ENCODE measurements at regions not wholly inside any gene's neighbourhood (a gene's known extent, or its start where the extent isn't known, plus 50 kb on each side); places are given as distances from the start of the nearest gene placed in this dataset.

DNA sequence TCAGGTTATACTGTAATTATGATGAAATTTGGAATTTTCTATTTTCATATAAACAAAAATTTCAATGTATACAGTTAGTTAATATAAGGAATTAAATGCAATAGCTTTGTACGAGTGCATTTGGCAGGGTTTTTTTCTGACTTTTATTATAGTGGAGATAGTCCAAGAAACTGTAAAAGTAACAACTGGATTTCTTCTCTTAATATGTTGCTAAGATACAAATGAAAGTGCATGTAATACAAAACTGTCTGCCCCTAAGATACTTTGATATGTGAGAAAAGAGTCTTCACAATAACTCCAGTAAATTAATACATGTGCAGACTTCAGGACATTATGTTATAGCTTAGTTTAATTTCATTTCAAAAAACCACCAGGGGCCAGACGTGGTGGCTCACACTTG lies 721.4 kb downstream of the CBLN4 start:
- no CpG with 5 or more reads among the region's 2 CpGs for WGBS (ENCODE audit: extremely low coverage, insufficient read length, low lambda C conversion rate)
- Mint-ChIP-seq H3K9me3 (peaks cover 0 to 2% of the 10 kb centered on the region in 2 experiments; a peak in 2 of 5 replicates), H3K27ac (no peak overlapping the region)

More for the DNA sequence above, 721.4 kb downstream of the CBLN4 start:
- Histone ChIP-seq H3K27ac (ENCODE audit: insufficient read length, low read depth, low read length) (no peak overlapping the region), H2AK5ac (ENCODE audit: insufficient read length, low read length) (no peak overlapping the region), H3K27me3 (ENCODE audit: insufficient read depth, low read length) (no peaks in the 10 kb centered on the region), H3K23ac (ENCODE audit: insufficient read length, low read depth, low read length) (no peak overlapping the region), H2BK12ac (ENCODE audit: insufficient read length, low read depth, low read length) (no peak overlapping the region), H3K4me1 (ENCODE audit: insufficient read depth, low read length) (no peaks in the 10 kb centered on the region), H4K8ac (replicated peaks; ENCODE audit: insufficient read length, low read depth, low read length) (no peak overlapping the region), H4K5ac (ENCODE audit: insufficient read length, low read depth, low read length) (no peak overlapping the region), H2BK120ac (ENCODE audit: low read depth, low read length, poor library complexity, severe bottlenecking) (no peak overlapping the region), H3K18ac (ENCODE audit: insufficient read length, low read depth, low read length) (no peak overlapping the region), H3K4ac (ENCODE audit: low read depth, low read length) (no peak overlapping the region), H2BK15ac (ENCODE audit: low read depth, low read length) (no peak overlapping the region), H3K9ac (ENCODE audit: extremely low read depth, insufficient read length, low read length) (no peak overlapping the region), H3K4me2 (ENCODE audit: insufficient read depth, insufficient read length, low read length) (no peak overlapping the region), H2AFZ (ENCODE audit: low read length) (no peak overlapping the region), H3K79me1 (ENCODE audit: insufficient read depth, low read depth, low read length, poor library complexity, severe bottlenecking) (no peaks in the 10 kb centered on the region), H3K9me3 (ENCODE audit: control insufficient read depth, low read depth, low read length) (no peaks in the 10 kb centered on the region), H3K23me2 (ENCODE audit: insufficient read length, low read depth, low read length, poor library complexity, severe bottlenecking) (no peaks in the 10 kb centered on the region), H3K14ac (ENCODE audit: insufficient read depth, low read length) (no peak overlapping the region), H3K79me2 (ENCODE audit: insufficient read depth, low read length) (no peaks in the 10 kb centered on the region), H2BK5ac (ENCODE audit: insufficient read length, low read length) (no peak overlapping the region), H4K91ac (ENCODE audit: insufficient read length, low read depth, low read length) (no peak overlapping the region), H3K56ac (ENCODE audit: insufficient read length, low read depth, low read length) (no peak overlapping the region), H3T11ph (ENCODE audit: low read length) (no peak overlapping the region), H4K20me1 (ENCODE audit: control insufficient read depth, insufficient read depth, insufficient read length) (no peaks in the 10 kb centered on the region), H2BK20ac (ENCODE audit: low read depth, low read length, poor library complexity, severe bottlenecking) (no peak overlapping the region)
- TF ChIP-seq, protein P1, sequence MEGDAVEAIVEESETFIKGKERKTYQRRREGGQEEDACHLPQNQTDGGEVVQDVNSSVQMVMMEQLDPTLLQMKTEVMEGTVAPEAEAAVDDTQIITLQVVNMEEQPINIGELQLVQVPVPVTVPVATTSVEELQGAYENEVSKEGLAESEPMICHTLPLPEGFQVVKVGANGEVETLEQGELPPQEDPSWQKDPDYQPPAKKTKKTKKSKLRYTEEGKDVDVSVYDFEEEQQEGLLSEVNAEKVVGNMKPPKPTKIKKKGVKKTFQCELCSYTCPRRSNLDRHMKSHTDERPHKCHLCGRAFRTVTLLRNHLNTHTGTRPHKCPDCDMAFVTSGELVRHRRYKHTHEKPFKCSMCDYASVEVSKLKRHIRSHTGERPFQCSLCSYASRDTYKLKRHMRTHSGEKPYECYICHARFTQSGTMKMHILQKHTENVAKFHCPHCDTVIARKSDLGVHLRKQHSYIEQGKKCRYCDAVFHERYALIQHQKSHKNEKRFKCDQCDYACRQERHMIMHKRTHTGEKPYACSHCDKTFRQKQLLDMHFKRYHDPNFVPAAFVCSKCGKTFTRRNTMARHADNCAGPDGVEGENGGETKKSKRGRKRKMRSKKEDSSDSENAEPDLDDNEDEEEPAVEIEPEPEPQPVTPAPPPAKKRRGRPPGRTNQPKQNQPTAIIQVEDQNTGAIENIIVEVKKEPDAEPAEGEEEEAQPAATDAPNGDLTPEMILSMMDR (conservative IDR thresholded peaks at IDR 0.05): no peak
- Mint-ChIP-seq H3K27me3 (ENCODE audit: low read depth) (peaks cover 2% of the 10 kb centered on the region; the same call in 1 of the 2 replicates), H3K36me3 (ENCODE audit: insufficient read depth in 1 of 3, low read depth in 3 of 3) (no peaks in the 10 kb centered on the region), H3K4me3 (no peak overlapping the region), H3K4me1 (peaks cover 0 to 5% of the 10 kb centered on the region in 2 experiments; a peak in 2 of 4 replicates)
- DNase-seq: no peak

Data from H9 (cell line).